Hepatocyte (in vitro differentiated cells): ENCODE measurements at regions not wholly inside any gene's neighbourhood (a gene's known extent, or its start where the extent isn't known, plus 50 kb on each side); places are given as distances from the start of the nearest gene placed in this dataset.

Experiments used
- DNase-seq: peaks from one replicate; pipeline ENCODE4 v3.0.0-alpha.2; 2016; ENCODE audit warnings: low spot score
- H2AFZ ChIP-seq: fragments of 200-600 bp; sonication (generic); 2 replicates; pipeline ENCODE4 v1.6.0; 2016; ENCODE audit warnings: antibody characterized with exemption, mild to moderate bottlenecking
- H3K27ac ChIP-seq: fragments of 200-600 bp; sonication (generic); 2 replicates; pipeline ENCODE4 v1.5.1; 2016; ENCODE audit warnings: mild to moderate bottlenecking
- H3K27me3 ChIP-seq: fragments of 200-600 bp; sonication (generic); 2 replicates; pipeline ENCODE4 v1.6.1; 2016
- H3K36me3 ChIP-seq: fragments of 200-600 bp; sonication (generic); replicated peaks from 2 replicates; pipeline ENCODE4 v1.5.1; 2016; ENCODE audit warnings: low read depth; ENCODE audit not compliant: insufficient read depth
- H3K4me1 ChIP-seq: fragments of 200-600 bp; sonication (generic); 2 replicates; pipeline ENCODE4 v1.5.1; 2016; ENCODE audit warnings: mild to moderate bottlenecking, moderate library complexity; ENCODE audit not compliant: insufficient read depth
- H3K4me2 ChIP-seq: fragments of 200-600 bp; sonication (generic); 2 replicates; pipeline ENCODE4 v1.6.0; 2016
- H3K4me3 ChIP-seq: fragments of 200-600 bp; sonication (generic); 2 replicates; pipeline ENCODE4 v1.5.1; 2016; ENCODE audit warnings: mild to moderate bottlenecking
- H3K79me2 ChIP-seq: fragments of 200-600 bp; sonication (generic); 2 replicates; pipeline ENCODE4 v1.6.0; 2017; ENCODE audit warnings: mild to moderate bottlenecking
- H3K9me2 ChIP-seq: fragments of 200-600 bp; sonication (generic); replicated peaks from 2 replicates; pipeline ENCODE4 v1.6.0; 2017; ENCODE audit warnings: mild to moderate bottlenecking; ENCODE audit not compliant: insufficient read depth
- H3K9me3 ChIP-seq: fragments of 200-600 bp; sonication (generic); 2 replicates; pipeline ENCODE4 v1.5.1; 2016; ENCODE audit warnings: low read depth, mild to moderate bottlenecking
- H4K20me1 ChIP-seq: fragments of 200-600 bp; sonication (generic); 2 replicates; pipeline ENCODE4 v1.6.0; 2016; ENCODE audit warnings: mild to moderate bottlenecking; ENCODE audit not compliant: insufficient read depth, poor library complexity, severe bottlenecking
- CTCF ChIP-seq: fragments of 200-600 bp; sonication (generic); IDR thresholded peaks from 2 replicates; pipeline ENCODE4 v1.5.1; 2016; ENCODE audit warnings: antibody characterized with exemption, mild to moderate bottlenecking; ENCODE audit not compliant: poor library complexity
- EZH2 ChIP-seq: fragments of 200-600 bp; sonication (generic); IDR thresholded peaks from 2 replicates; pipeline ENCODE4 v1.6.1; 2016; ENCODE audit warnings: antibody characterized with exemption, mild to moderate bottlenecking, borderline replicate concordance
- EZH2phosphoT487 ChIP-seq: fragments of 200-600 bp; sonication (generic); IDR thresholded peaks from one replicate; pipeline ENCODE4 v1.6.1; 2018; ENCODE audit warnings: antibody characterized with exemption, mild to moderate bottlenecking, low read depth, moderate library complexity; ENCODE audit not compliant: unreplicated experiment, severe bottlenecking
- WGBS: methylation state at CpG from one replicate; pipeline ENCODE4 v1.1.6; 2016; ENCODE audit warnings: low lambda C conversion rate; ENCODE audit errors: missing lambda C conversion rate; 5-methylcytosine and 5-hydroxymethylcytosine counted together

DNA sequence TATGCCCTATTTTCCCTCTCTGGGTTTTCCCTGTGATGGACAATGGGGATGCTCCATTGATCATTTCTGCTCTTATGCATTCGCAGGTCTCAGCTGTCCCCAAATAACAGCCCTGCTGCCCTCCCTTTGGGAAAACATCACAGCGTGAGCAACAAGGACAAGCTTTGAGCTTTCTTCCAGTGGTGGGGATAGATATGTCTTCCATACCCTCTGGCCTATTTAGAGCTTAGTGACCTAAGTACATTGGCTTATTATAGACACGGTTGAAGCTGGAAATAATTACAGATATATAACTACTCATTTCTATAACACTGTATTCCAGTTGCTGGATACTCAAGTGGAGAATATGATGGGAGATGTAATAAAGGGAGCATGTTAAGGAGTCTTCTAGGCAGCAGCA, 304.3 kb upstream of the MGAT5 start:
- Histone ChIP-seq H3K79me2 (no peaks in the 10 kb centered on the region), H3K27me3 (no peaks in the 10 kb centered on the region), H3K4me1 (no peaks in the 10 kb centered on the region), H3K4me2 (no peak overlapping the region), H4K20me1 (no peaks in the 10 kb centered on the region), H3K9me2 (no peaks in the 10 kb centered on the region), H3K27ac (no peak overlapping the region), H3K4me3 (no peak overlapping the region), H2AFZ (no peak overlapping the region), H3K9me3 (no peaks in the 10 kb centered on the region), H3K36me3 (no peaks in the 10 kb centered on the region)
- TF ChIP-seq CTCF, result no peak
- no peak for TF ChIP-seq EZH2
- no peak for TF ChIP-seq EZH2phosphoT487
- 77% methylated on average over 3 of the region's 3 CpGs for WGBS
- DNase-seq, result no peak

DNA sequence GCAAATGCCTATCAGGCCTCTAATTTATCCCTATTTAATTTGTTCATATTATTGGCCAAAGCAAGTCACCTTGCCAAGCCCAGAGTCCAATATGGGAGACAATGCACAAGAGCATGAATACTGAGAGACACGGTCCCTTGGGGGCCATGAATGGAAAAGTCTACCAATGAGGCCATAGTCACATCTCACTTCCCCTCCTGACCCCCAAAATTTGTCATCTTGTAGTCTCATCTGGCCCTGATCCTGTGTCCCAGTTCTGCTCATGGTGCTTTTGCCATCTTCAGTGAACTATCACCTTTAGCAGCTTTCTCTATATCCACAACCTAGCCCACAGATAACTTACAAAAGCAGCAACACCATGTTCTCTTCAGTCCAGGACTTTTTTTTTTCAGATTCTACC, 302.7 kb upstream of the MGAT5 start:
- no peaks in the 10 kb centered on the region for H4K20me1 ChIP-seq
- H3K79me2 ChIP-seq, result no peaks in the 10 kb centered on the region
- no peaks in the 10 kb centered on the region for H3K36me3 ChIP-seq
- H3K9me2 ChIP-seq, result no peaks in the 10 kb centered on the region
- no peak overlapping the region for H3K4me2 ChIP-seq
- H3K9me3 ChIP-seq, result no peaks in the 10 kb centered on the region
- no peak overlapping the region for H3K27ac ChIP-seq
- no peaks in the 10 kb centered on the region for H3K4me1 ChIP-seq
- no peak overlapping the region for H3K4me3 ChIP-seq
- H2AFZ ChIP-seq, result no peak overlapping the region
- TF ChIP-seq EZH2phosphoT487 (no peak), CTCF (no peak), EZH2 (no peak)
- no peaks in the 10 kb centered on the region for H3K27me3 ChIP-seq
- no peak for DNase-seq
- 84% methylated on average over 1 of the region's 1 CpG for WGBS

DNA sequence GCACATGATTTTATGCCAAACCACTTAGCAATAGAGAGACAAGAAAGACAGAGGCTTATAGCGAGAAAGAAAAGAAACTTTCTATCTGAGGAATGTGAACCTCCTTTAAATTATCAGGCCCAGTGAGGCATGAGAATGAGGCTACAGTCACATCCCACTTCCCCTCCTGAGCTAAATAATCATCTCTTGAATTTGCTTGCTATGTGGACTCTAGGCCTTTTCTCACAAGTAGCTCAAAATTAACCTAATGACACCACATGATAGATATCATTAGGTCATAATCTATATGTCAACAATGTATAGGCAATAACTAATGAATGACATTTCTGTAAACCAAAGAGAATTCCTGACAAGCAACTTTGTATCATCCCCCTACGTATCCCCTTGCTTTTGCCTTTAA, 301.5 kb upstream of the MGAT5 start:
- Histone ChIP-seq H3K79me2 (no peaks in the 10 kb centered on the region), H3K27ac (no peak overlapping the region), H4K20me1 (no peaks in the 10 kb centered on the region), H3K4me3 (no peak overlapping the region), H2AFZ (no peak overlapping the region), H3K4me2 (no peak overlapping the region), H3K36me3 (no peaks in the 10 kb centered on the region), H3K9me3 (no peaks in the 10 kb centered on the region), H3K4me1 (no peaks in the 10 kb centered on the region), H3K27me3 (no peaks in the 10 kb centered on the region), H3K9me2 (no peaks in the 10 kb centered on the region)
- WGBS, result 65% methylated on average over 2 of the region's 2 CpGs
- TF ChIP-seq EZH2phosphoT487, result no peak
- TF ChIP-seq CTCF, result no peak
- no peak for TF ChIP-seq EZH2
- DNase-seq, result no peak

DNA sequence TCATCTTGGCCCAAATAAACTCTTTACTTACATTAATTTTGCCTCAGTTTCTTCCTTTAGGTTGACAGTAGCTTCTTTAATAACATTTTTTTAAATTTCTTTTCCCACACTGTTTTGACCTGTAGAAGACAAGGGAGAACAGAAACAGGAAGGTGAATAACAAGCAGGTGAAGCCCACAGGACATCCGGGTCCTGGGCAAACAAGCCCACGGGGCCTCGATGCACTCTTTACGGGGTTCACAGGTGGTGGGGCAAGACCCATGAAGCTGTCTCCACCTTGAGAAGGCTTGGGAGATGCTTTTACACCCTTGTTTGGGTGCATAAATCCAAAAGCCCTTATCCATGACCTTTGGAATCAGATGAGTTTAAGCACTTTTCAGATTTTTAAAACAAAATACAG, 301.0 kb upstream of the MGAT5 start:
- H3K27ac ChIP-seq, result no peak overlapping the region
- WGBS, result 96% methylated on average over 4 of the region's 4 CpGs
- TF ChIP-seq EZH2 (no peak), CTCF (no peak)

More for the DNA sequence above, 301.0 kb upstream of the MGAT5 start:
- Histone ChIP-seq H3K9me3 (no peaks in the 10 kb centered on the region), H2AFZ (no peak overlapping the region), H3K4me2 (no peak overlapping the region), H3K27me3 (no peaks in the 10 kb centered on the region), H3K36me3 (no peaks in the 10 kb centered on the region), H3K4me3 (no peak overlapping the region), H3K4me1 (no peaks in the 10 kb centered on the region), H3K9me2 (no peaks in the 10 kb centered on the region), H4K20me1 (no peaks in the 10 kb centered on the region), H3K79me2 (no peaks in the 10 kb centered on the region)
- DNase-seq, result no peak
